ENCODE measurements at regions not wholly inside any gene's neighbourhood (a gene's known extent, or its start where the extent isn't known, plus 50 kb on each side); places are given as distances from the start of the nearest gene placed in this dataset.
"Not testable (repeated sequence)": the region's sequence is repeated elsewhere in the genome, so short reads cannot be mapped to it uniquely, and the experiment has no call there.

DNA sequence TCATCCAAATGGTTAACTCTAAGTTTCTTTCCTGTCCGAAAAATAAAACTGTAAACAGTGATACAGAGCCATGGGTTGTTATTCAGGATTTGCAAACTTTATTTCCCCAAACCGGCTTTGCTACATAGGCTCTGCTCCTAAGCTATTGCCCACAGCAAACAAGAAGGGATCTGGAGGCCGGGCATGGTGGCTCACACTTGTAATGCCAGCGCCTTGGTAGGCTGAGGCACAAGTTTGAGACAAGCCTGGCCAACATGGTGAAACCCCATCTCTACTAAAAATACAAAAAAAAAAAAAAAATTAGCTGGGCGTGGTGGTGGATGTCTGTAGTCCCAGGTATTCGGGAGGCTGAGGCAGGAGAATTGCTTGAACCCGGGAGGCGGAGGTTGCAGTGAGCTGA is 60.6 kb upstream of the PMEPA1 start:
- TF ChIP-seq SPI1 (IDR thresholded peaks at IDR 0.05; ENCODE audit: borderline replicate concordance, insufficient read depth, low read depth, low read length); EZH2 (IDR thresholded peaks at IDR 0.05; ENCODE audit: borderline replicate concordance, control insufficient read depth, low read depth, low read length); ASH2L (IDR thresholded peaks at IDR 0.05; ENCODE audit: borderline replicate concordance, low read depth); HDGF (IDR thresholded peaks at IDR 0.05); POLR2AphosphoS5 (IDR thresholded peaks at IDR 0.05; ENCODE audit: low read length); NBN (IDR thresholded peaks at IDR 0.05): not testable (repeated sequence)
- TF ChIP-seq, protein P1, sequence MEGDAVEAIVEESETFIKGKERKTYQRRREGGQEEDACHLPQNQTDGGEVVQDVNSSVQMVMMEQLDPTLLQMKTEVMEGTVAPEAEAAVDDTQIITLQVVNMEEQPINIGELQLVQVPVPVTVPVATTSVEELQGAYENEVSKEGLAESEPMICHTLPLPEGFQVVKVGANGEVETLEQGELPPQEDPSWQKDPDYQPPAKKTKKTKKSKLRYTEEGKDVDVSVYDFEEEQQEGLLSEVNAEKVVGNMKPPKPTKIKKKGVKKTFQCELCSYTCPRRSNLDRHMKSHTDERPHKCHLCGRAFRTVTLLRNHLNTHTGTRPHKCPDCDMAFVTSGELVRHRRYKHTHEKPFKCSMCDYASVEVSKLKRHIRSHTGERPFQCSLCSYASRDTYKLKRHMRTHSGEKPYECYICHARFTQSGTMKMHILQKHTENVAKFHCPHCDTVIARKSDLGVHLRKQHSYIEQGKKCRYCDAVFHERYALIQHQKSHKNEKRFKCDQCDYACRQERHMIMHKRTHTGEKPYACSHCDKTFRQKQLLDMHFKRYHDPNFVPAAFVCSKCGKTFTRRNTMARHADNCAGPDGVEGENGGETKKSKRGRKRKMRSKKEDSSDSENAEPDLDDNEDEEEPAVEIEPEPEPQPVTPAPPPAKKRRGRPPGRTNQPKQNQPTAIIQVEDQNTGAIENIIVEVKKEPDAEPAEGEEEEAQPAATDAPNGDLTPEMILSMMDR (IDR thresholded peaks at IDR 0.05 in 2 of 3, conservative IDR thresholded peaks at IDR 0.05 in 1 of 3; ENCODE audit: control insufficient read depth in 2 of 3, extremely low read depth in 1 of 3, insufficient read depth in 1 of 3, low read depth in 3 of 3, low read length in 3 of 3), result not testable (repeated sequence)

Measured in GM12878 (cell line).